Loucy (cell line): ENCODE measurements at regions not wholly inside any gene's neighbourhood (a gene's known extent, or its start where the extent isn't known, plus 50 kb on each side); places are given as distances from the start of the nearest gene placed in this dataset.
A peak's percentile ranks its signal among the peaks of the same experiment; 100 is the strongest.

Experiments
- H2AFZ ChIP-seq: fragments of 200-600 bp; sonication (generic); 2 replicates; pipeline ENCODE4 v1.6.0; 2016; ENCODE audit warnings: antibody characterized with exemption, mild to moderate bottlenecking, low read length, moderate library complexity
- H3F3A ChIP-seq: fragments of 200-600 bp; 2 replicates; pipeline ENCODE4 v1.6.0; 2016; ENCODE audit warnings: antibody characterized with exemption, low read depth, mild to moderate bottlenecking
- H3K27me3 ChIP-seq: fragments of 200-600 bp; sonication (generic); 2 replicates; pipeline ENCODE4 v1.6.1; 2014; ENCODE audit warnings: low read length, mild to moderate bottlenecking; ENCODE audit not compliant: insufficient read depth, poor library complexity, severe bottlenecking
- H3K36me3 ChIP-seq: fragments of 200-600 bp; sonication (generic); 2 replicates; pipeline ENCODE4 v1.6.1; 2016; ENCODE audit warnings: low read length; ENCODE audit not compliant: insufficient read depth
- H3K4me1 ChIP-seq: fragments of 200-600 bp; sonication (generic); 2 replicates; pipeline ENCODE4 v1.5.1; 2014; ENCODE audit warnings: low read length, mild to moderate bottlenecking; ENCODE audit not compliant: insufficient read depth, poor library complexity, severe bottlenecking
- H3K4me2 ChIP-seq: fragments of 200-600 bp; sonication (generic); 2 replicates; pipeline ENCODE4 v1.6.0; 2014; ENCODE audit warnings: antibody characterized with exemption, low read length, low read depth, mild to moderate bottlenecking; ENCODE audit not compliant: poor library complexity, severe bottlenecking
- H3K4me3 ChIP-seq: fragments of 200-600 bp; sonication (generic); 2 replicates; pipeline ENCODE4 v1.5.1; 2014; ENCODE audit warnings: low read length, mild to moderate bottlenecking, mixed read lengths; ENCODE audit not compliant: poor library complexity, severe bottlenecking
- H3K79me2 ChIP-seq: fragments of 200-600 bp; sonication (generic); 2 replicates; pipeline ENCODE4 v1.6.1; 2014; ENCODE audit warnings: low read length; ENCODE audit not compliant: insufficient read depth
- H3K9ac ChIP-seq: fragments of 200-600 bp; sonication (generic); 2 replicates; pipeline ENCODE4 v1.6.0; 2014; ENCODE audit warnings: mild to moderate bottlenecking, low read depth, low read length, moderate library complexity; ENCODE audit not compliant: poor library complexity, severe bottlenecking
- H3K9me2 ChIP-seq: fragments of 200-600 bp; sonication (generic); replicated peaks from 2 replicates; pipeline ENCODE4 v1.6.1; 2016; ENCODE audit warnings: low read depth, low read length, mixed read lengths
- H3K9me3 ChIP-seq: fragments of 200-600 bp; sonication (generic); 2 replicates; pipeline ENCODE4 v1.6.1; 2014; ENCODE audit warnings: mild to moderate bottlenecking, antibody characterized with exemption, low read length, low read depth; ENCODE audit not compliant: insufficient read depth
- H4K20me1 ChIP-seq: fragments of 200-600 bp; sonication (generic); 2 replicates; pipeline ENCODE4 v1.6.0; 2014; ENCODE audit warnings: antibody characterized with exemption, low read length, mild to moderate bottlenecking; ENCODE audit not compliant: insufficient read depth, poor library complexity, severe bottlenecking
- CTCF ChIP-seq: fragments of 200-600 bp; sonication (generic); conservative IDR thresholded peaks from 2 replicates; pipeline ENCODE4 v1.5.1; 2014; ENCODE audit warnings: mild to moderate bottlenecking, antibody characterized with exemption, low read length
- EZH2phosphoT487 ChIP-seq: fragments of 200-600 bp; IDR thresholded peaks from 2 replicates; pipeline ENCODE4 v1.6.1; 2018; ENCODE audit warnings: antibody characterized with exemption, mild to moderate bottlenecking, moderate library complexity, borderline replicate concordance

DNA sequence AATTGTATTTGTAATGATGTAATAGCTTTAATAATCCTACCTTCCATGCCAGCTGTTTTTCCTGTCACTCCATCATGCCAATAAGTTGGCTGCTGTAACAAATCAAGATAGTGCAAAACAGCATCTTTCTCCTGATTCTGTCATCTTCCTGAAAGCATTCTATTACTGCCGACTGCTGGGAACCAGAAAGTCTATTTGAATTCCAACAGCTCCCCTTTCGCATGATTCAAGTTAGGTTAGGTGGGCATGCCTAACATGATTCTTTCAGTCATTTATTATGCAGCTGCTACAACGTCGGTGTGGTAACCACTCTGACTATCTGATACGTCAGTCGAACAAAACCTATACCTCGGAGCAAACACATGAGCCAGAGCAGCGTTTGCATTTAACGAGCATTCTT is 127.9 kb upstream of the DMD start:
- H3K9me2 ChIP-seq, result no peaks in the 10 kb centered on the region
- no peak overlapping the region for H2AFZ ChIP-seq
- no peaks in the 10 kb centered on the region for H3K79me2 ChIP-seq
- no peak overlapping the region for H3K4me2 ChIP-seq
- no peaks in the 10 kb centered on the region for H3K4me1 ChIP-seq
- no peak for TF ChIP-seq EZH2phosphoT487
- no peak for TF ChIP-seq CTCF
- H3K9me3 ChIP-seq, result no peaks in the 10 kb centered on the region
- H3K27me3 ChIP-seq, result no peaks in the 10 kb centered on the region
- H4K20me1 ChIP-seq, result no peaks in the 10 kb centered on the region
- H3F3A ChIP-seq, result no peaks in the 10 kb centered on the region
- H3K9ac ChIP-seq, result no peak overlapping the region
- H3K36me3 ChIP-seq, result no peaks in the 10 kb centered on the region
- H3K4me3 ChIP-seq, result no peak overlapping the region

GRCh38 chrX:33336783-33337182 is 125.4 kb upstream of the DMD start:
- no peak overlapping the region for H2AFZ ChIP-seq
- TF ChIP-seq CTCF (0 out of 2 replicates have a peak, but pooled peaks have one; percentile 15), EZH2phosphoT487 (no peak)
- H3K27me3 ChIP-seq, result no peaks in the 10 kb centered on the region

GRCh38 chrX:33333271-33333670 is 121.9 kb upstream of the DMD start:
- no peaks in the 10 kb centered on the region for H3K36me3 ChIP-seq
- H2AFZ ChIP-seq, result no peak overlapping the region
- no peaks in the 10 kb centered on the region for H3K79me2 ChIP-seq
- no peak overlapping the region for H3K9ac ChIP-seq
- H3F3A ChIP-seq, result no peaks in the 10 kb centered on the region
- H3K9me3 ChIP-seq, result no peaks in the 10 kb centered on the region
- no peak overlapping the region for H3K4me3 ChIP-seq
- H3K4me2 ChIP-seq, result no peak overlapping the region
- no peaks in the 10 kb centered on the region for H4K20me1 ChIP-seq
- H3K9me2 ChIP-seq, result no peaks in the 10 kb centered on the region
- TF ChIP-seq CTCF (no peak), EZH2phosphoT487 (no peak)
- H3K4me1 ChIP-seq, result no peaks in the 10 kb centered on the region
- H3K27me3 ChIP-seq, result no peaks in the 10 kb centered on the region

More at GRCh38 chrX:33336783-33337182, 125.4 kb upstream of the DMD start:
- H3K4me2 ChIP-seq, result no peak overlapping the region
- no peaks in the 10 kb centered on the region for H3K79me2 ChIP-seq
- no peaks in the 10 kb centered on the region for H3K9me3 ChIP-seq
- no peak overlapping the region for H3K9ac ChIP-seq
- H3K9me2 ChIP-seq, result no peaks in the 10 kb centered on the region
- H3K36me3 ChIP-seq, result no peaks in the 10 kb centered on the region
- H4K20me1 ChIP-seq, result no peaks in the 10 kb centered on the region
- no peak overlapping the region for H3K4me3 ChIP-seq
- no peaks in the 10 kb centered on the region for H3K4me1 ChIP-seq
- H3F3A ChIP-seq, result no peaks in the 10 kb centered on the region
